ENCODE measurements at regions not wholly inside any gene's neighbourhood (a gene's known extent, or its start where the extent isn't known, plus 50 kb on each side); places are given as distances from the start of the nearest gene placed in this dataset.

- FAIRE-seq = no peak
- no peak for DNase-seq (ENCODE audit: insufficient read length, low spot score)
Observed at GRCh38 chr5:84695330-84695729, 310.6 kb upstream of the EDIL3 start.

GRCh38 chr5:84693256-84693655 is 308.6 kb upstream of the EDIL3 start:
- no peak for FAIRE-seq
- DNase-seq (ENCODE audit: insufficient read length, low spot score) = no peak

- no peak for FAIRE-seq
- no peak for DNase-seq (ENCODE audit: insufficient read length, low spot score)
Observed at GRCh38 chr5:84688566-84688965, 303.9 kb upstream of the EDIL3 start.

- no peak for FAIRE-seq
- no peak for DNase-seq (ENCODE audit: insufficient read length, low spot score)
Observed at GRCh38 chr5:84685121-84685894, 300.6 kb upstream of the EDIL3 start.

GRCh38 chr5:84683594-84683993 is 298.9 kb upstream of the EDIL3 start:
- DNase-seq (ENCODE audit: insufficient read length, low spot score) = no peak
- FAIRE-seq = no peak

GRCh38 chr5:84682531-84682930 is 297.9 kb upstream of the EDIL3 start:
- FAIRE-seq = no peak
- no peak for DNase-seq (ENCODE audit: insufficient read length, low spot score)

- FAIRE-seq (no peak), DNase-seq (ENCODE audit: insufficient read length, low spot score) (no peak)
Observed at GRCh38 chr5:84680908-84681307, 296.2 kb upstream of the EDIL3 start.

GRCh38 chr5:84673785-84674184 is 289.1 kb upstream of the EDIL3 start:
- DNase-seq (ENCODE audit: insufficient read length, low spot score) (no peak), FAIRE-seq (no peak)

GRCh38 chr5:84667576-84667975 is 282.9 kb upstream of the EDIL3 start:
- DNase-seq (ENCODE audit: insufficient read length, low spot score) (no peak), FAIRE-seq (no peak)

- FAIRE-seq (no peak), DNase-seq (ENCODE audit: insufficient read length, low spot score) (no peak)
Observed at GRCh38 chr5:84650429-84650828, 265.7 kb upstream of the EDIL3 start.

- DNase-seq (ENCODE audit: insufficient read length, low spot score) (no peak), FAIRE-seq (no peak)
Observed at GRCh38 chr5:84647581-84647980, 262.9 kb upstream of the EDIL3 start.

- FAIRE-seq (no peak), DNase-seq (ENCODE audit: insufficient read length, low spot score) (no peak)
Observed at GRCh38 chr5:84642795-84643194, 258.1 kb upstream of the EDIL3 start.

GRCh38 chr5:84642324-84642723 is 257.6 kb upstream of the EDIL3 start:
- DNase-seq (ENCODE audit: insufficient read length, low spot score) = no peak
- FAIRE-seq = no peak

- DNase-seq (ENCODE audit: insufficient read length, low spot score) (no peak), FAIRE-seq (no peak)
Observed at GRCh38 chr5:84637662-84638375, 253.1 kb upstream of the EDIL3 start.

- FAIRE-seq (no peak), DNase-seq (ENCODE audit: insufficient read length, low spot score) (no peak)
Observed at GRCh38 chr5:84635235-84636055, 250.8 kb upstream of the EDIL3 start.

- FAIRE-seq (no peak), DNase-seq (ENCODE audit: insufficient read length, low spot score) (no peak)
Observed at GRCh38 chr5:84634256-84634655, 249.6 kb upstream of the EDIL3 start.

- DNase-seq (ENCODE audit: insufficient read length, low spot score) (no peak), FAIRE-seq (no peak)
Observed at GRCh38 chr5:84632418-84632817, 247.7 kb upstream of the EDIL3 start.

- DNase-seq (ENCODE audit: insufficient read length, low spot score) = no peak
- no peak for FAIRE-seq
Observed at GRCh38 chr5:84628918-84629317, 244.2 kb upstream of the EDIL3 start.

GRCh38 chr5:84623019-84623418 is 238.3 kb upstream of the EDIL3 start:
- no peak for FAIRE-seq

GRCh38 chr5:84622461-84622860 is 237.8 kb upstream of the EDIL3 start:
- FAIRE-seq (no peak), DNase-seq (ENCODE audit: insufficient read length, low spot score) (no peak)

More at GRCh38 chr5:84623019-84623418, 238.3 kb upstream of the EDIL3 start:
- no peak for DNase-seq (ENCODE audit: insufficient read length, low spot score)

- FAIRE-seq = no peak
Observed at GRCh38 chr5:84618262-84618661, 233.6 kb upstream of the EDIL3 start.

More at GRCh38 chr5:84618262-84618661, 233.6 kb upstream of the EDIL3 start:
- DNase-seq (ENCODE audit: insufficient read length, low spot score) = no peak
